SIG-M5 treated with dmso at 0.1 percent for 504 hours (cell line): ENCODE measurements at regions not wholly inside any gene's neighbourhood (a gene's known extent, or its start where the extent isn't known, plus 50 kb on each side); places are given as distances from the start of the nearest gene placed in this dataset.
A peak's percentile ranks its signal among the peaks of the same experiment; 100 is the strongest.

ENCODE experiments used
- DNase-seq: peaks from one replicate; lab custom pipeline; 2025; ENCODE audit not compliant: unreplicated experiment; lab: John Stamatoyannopoulos, UW

GRCh38 chr22:49609207-49609876, 218.3 kb downstream of the BRD1 start:
- no peak for DNase-seq

GRCh38 chr22:49608660-49609059, 219.0 kb downstream of the BRD1 start:
- no peak for DNase-seq

- no peak for DNase-seq
These were observed 219.4 kb downstream of the BRD1 start for GRCh38 chr22:49608228-49608627.

DNA sequence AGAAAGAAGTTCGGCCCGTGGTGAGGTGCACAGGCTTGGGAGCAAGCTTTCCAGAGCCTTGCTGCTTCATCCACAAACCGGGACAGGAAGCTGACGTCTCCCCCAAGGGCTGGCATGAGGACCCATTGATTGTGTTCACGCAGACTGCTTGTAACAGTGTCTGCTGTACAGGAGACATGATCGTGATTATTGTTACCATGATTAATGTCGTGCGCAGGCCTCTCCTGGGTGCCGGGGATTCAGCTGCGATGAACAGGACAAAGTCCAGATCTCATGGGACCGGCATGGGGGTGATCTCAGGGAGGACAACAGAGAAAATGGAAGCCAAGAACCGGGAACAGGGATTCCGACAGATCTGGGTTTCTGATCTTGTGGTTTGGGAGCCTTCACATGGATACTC, 219.9 kb downstream of the BRD1 start:
- no peak for DNase-seq

- no peak for DNase-seq
These were observed 220.9 kb downstream of the BRD1 start for GRCh38 chr22:49606562-49607290.

DNA sequence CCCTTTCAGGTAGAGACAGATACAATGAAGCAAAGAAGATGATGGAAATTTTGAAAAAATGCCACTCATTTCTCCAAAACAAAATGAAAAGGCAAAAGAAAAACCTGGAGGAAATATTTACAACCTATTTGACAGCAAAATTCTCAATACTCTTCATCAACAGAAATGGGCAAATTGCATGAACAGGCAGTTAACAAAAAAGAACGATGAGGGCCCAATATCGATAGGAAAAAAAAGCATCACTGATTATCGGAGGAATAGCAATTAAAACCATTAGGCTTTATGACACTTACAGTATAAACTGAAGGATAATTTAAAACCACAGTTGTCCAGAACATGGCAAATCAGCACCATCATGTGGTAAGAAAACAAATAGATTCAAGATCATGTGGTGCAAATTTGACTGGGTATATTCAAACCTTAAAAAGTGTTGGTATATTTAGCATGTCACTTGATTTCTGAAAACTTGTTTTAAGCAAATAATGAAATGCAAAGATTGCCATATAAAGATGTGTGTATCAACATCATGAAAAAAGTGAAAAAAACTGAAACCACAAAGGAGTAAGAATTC, 222.9 kb downstream of the BRD1 start:
- DNase-seq, result no peak

- no peak for DNase-seq
These were observed 224.7 kb downstream of the BRD1 start for GRCh38 chr22:49603016-49603415.

DNA sequence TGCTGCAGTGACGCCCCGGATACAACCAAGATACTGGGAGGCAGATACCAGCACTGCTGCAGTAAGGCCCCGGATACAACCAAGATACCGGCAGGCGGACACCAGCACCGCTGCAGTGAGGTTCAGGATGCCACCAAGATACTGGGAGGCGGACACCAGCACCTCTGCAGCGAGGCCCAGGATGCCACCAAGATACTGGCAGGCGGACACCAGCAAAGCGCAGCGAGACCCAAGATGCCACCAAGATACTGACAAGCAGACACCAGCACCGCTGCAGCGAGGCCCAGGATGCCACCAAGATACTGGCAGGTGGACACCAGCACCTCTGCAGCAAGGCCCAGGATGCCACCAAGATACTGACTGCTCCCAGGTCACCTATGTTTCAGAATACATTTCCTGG, 225.2 kb downstream of the BRD1 start:
- DNase-seq, result no peak

DNA sequence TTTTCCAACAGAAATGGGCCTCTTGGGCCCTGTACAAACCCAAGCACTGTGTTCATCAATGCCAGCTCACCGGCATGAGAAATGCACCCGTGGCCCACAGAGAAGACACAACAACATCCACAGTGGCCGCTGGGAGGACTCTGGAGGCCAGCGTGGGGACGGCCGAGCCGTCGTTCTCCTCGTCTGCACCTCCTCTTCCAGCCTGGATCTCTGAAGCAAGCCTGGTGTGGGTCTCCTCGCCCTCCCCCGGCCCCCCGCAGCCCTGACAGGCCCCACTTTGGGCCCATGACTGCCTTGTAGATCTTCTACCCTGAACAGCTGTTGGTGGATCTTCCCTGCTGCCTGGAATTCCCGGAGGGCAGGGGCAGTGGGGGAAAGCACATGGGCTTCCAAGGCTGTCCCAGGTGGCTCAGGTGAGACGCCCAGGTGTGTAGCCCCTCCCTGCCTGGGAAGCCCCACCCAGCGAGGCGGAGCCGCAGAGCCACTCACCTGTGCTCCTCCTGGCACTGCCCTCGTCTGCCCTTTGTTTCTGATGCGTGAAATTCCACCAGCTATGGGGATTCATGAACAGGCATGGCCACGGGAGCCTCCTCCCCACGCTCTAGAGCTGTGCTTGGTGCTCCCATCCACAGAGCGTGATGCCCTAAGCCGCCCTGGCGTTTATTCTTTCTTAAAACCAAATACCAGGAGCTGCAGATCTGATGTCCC, 225.9 kb downstream of the BRD1 start:
- no peak for DNase-seq

DNA sequence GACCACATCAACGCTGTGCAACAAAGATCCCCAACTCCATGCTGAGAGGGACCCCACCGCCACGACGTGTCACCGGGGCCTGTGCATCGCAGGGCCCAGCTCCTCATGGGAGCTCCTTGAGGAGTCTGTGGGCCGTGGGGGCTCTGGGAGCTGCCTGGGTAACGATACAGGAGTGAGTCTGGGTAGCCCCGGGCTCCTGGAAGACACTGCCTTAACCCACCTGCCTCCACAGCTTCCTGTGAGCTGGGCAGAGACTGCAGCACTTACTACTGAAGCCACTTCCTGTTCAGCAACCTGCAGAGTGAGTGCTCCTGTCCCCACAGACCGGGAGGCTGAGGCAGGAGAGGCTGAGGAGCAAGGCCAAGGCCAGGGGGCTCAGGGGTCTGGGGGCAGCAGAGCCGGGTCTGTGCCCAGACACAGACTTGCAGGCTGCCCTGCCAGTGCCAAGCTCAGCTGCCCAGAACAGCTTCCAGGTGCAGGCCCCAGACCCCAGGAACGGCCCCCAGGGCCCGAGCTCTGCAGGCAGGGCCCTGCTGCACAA, 226.7 kb downstream of the BRD1 start:
- DNase-seq, result no peak

DNA sequence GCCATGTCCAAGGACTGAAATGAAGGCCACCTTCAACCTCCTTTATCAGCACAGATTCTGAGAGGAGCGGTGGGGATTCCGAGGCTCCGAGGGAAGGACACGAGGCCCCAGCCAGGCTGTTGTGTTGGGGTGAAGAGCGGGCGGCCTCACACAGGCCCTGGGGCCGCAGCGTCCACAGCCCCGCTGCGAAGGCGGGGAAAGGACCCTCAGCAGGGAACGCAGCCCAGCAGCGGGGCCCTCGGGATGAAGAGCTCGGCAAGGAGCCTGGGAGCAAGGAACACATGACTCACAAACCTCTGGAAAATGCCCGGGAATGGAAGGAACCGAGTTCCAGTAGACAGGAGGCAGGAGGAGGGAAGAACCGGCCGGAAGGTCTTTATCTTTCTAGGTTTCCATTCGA, 227.2 kb downstream of the BRD1 start:
- no peak for DNase-seq

GRCh38 chr22:49599691-49600455, 227.8 kb downstream of the BRD1 start:
- DNase-seq, result no peak

- peak; percentile 26 for DNase-seq
These were observed 228.6 kb downstream of the BRD1 start for GRCh38 chr22:49599039-49599438.

- no peak for DNase-seq
These were observed 229.3 kb downstream of the BRD1 start for GRCh38 chr22:49598338-49598737.

GRCh38 chr22:49597428-49598039, 230.1 kb downstream of the BRD1 start:
- no peak for DNase-seq

DNA sequence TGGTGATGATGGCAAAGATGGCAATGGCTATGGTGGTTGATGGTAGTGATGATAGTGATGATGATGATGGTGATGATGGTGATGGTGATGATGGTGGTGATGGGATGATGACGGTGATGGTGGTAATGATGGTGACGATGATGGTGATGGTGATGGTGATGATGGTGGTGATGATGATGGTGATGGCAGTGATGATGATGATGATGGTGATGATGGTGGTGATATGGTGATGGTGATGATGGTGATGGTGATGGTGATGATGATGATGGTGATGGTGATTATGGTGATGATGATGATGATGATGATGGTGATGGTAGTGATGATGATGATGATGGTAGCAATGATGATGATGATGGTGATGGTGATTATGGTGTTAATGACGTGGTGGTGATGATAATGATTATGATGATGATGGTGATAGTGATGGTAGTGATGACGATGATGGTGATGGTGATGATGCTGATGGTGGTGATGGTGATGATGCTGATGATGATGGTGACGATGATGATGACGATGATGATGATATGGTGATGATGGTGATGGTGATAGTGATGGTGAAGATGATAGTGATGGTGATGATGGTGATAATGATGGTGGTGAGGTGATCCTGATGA, 232.1 kb downstream of the BRD1 start:
- no peak for DNase-seq

DNA sequence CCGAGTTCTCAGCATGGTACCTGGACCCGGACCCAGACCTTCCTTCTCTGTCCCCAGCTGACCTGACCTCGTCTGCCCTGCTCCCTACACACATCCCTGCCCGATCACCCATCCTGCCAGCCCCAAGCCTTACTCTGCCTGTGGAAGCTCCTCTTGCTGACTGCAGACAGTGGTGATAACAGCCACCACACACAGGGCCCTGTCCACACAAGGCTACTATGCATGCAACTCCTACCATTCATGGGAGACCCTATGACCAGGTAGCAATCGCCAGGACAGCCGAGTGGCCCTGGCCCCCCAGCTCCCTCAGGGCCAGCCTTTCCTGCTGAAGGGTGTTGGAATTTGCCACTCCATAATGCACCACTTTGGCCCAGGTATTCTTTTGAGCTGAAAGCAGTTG, 233.6 kb downstream of the BRD1 start:
- DNase-seq, result no peak

DNA sequence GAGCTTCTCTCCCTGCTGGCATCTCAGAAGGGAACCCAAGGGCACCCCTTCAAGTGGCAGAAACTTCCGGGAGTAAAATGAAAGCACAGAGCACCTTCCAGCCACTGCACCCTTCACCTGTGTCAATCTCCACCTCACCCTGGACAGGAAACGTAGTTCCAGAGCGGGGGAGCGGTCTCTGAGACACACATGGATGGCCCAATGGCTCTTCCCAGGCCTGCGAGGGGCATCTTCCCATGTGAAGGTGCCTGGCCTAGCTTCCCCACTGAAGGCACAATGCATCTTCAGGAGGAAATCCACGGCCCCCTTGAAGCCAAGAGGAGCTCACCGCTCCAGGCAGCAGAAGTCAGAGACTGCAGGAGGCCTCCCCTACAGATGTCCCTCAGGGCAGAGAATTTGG, 234.2 kb downstream of the BRD1 start:
- DNase-seq, result no peak

- DNase-seq, result no peak
These were observed 234.7 kb downstream of the BRD1 start for GRCh38 chr22:49592780-49593501.
